NCI-H2227 treated with DMSO at 0.1 percent for 48 hours (cell line): ENCODE measurements at regions not wholly inside any gene's neighbourhood (a gene's known extent, or its start where the extent isn't known, plus 50 kb on each side); places are given as distances from the start of the nearest gene placed in this dataset.
A peak's percentile ranks its signal among the peaks of the same experiment; 100 is the strongest.

ENCODE experiments used
- DNase-seq: peaks from one replicate; lab custom pipeline; 2025; lab: John Stamatoyannopoulos, UW

DNA sequence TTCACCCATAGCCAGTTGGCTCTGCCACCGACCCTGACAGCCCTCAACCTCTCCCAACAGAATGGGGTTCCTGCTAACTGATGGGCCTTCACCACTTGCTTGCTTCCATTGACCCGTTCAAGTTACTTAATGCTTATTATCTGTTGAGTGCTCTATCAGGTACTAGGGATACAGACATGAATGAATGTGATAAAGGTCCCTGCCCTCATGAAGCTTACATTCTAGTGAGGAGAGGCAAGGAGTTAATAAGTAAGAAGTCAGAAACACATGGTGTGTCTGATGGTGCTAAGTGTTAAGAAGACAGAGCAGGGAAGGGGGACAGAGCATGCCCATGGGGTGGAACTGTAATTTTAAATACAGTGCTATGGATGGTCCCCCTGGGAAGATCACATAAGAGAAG lies 107.5 kb upstream of the JUN start:
- no peak for DNase-seq

DNA sequence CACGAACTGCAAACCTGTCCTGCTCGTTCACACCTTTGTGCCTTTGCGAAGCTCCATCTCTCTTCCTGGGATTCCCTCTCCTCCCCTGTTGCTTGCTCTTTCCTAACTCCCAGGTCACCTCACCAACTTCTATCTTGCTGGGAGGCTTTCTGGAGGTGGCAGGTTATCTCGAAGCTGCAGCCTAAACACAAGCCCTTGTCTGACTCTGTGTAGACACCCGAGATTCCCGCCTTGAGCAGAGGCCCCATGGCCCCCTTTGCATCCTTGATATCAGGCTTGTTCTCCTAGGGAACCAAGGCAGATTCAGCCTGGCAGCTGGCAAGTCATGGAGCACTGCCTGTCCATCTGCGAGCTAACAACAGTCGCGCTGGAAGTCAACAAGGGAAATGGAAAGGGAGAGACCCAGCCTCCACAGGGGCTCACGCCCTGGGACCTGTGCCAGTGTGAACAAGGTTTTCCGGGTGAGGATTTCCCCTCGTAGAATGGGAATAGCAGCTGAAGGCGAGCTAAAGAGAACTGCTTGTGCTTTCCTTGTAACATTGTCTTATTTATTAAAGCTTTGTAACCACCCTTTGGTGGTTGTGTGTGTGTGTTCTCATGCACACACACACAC lies 109.5 kb upstream of the JUN start:
- DNase-seq: no peak

DNA sequence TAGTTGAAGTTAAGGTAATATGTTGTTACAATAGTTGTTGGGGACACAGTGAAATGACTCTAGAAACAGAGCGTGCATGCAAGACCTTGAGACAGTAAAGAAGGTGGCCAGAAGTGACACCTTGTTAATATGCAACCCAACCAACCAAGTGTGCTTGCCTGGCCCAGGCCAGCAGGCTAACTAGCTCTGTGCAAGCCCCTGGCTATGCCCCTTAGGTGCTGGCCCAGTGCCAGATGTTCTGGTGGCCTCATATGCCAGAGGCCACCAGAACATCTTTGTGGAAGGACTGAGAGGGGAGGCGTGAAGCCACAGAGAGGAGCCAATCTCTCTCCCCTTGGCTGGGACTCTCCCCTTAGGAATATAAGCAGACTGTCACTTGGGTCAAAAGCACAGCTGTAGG lies 111.2 kb upstream of the JUN start:
- no peak for DNase-seq

DNA sequence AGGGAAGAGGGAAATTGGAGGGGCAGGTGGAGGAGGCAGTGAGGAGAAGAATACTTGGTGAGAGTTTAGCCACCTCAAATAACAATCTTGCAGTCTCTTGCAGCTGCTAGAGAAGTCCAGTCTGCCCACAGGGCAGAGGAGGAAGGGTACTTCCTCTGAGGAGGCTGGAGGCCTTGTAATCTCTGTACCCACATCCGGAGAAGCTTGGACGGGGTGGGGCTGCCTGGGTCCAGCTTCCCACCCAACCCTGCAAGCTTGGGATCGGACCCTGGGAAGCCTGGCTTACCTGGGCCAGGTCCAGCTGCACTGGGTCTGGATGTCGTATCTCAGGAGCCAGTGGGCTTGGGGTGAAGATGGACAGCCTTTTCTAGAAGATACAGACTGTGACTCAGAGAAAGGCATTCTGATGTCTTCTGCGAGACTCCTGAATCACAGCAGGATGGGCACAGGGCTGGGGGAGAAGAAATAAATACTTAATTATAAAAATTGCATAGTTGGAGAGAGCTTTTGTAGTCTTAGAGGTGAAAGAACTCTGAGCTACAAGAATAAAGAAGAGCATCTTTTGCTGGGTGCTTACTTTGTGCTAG lies 111.8 kb upstream of the JUN start:
- no peak for DNase-seq

DNA sequence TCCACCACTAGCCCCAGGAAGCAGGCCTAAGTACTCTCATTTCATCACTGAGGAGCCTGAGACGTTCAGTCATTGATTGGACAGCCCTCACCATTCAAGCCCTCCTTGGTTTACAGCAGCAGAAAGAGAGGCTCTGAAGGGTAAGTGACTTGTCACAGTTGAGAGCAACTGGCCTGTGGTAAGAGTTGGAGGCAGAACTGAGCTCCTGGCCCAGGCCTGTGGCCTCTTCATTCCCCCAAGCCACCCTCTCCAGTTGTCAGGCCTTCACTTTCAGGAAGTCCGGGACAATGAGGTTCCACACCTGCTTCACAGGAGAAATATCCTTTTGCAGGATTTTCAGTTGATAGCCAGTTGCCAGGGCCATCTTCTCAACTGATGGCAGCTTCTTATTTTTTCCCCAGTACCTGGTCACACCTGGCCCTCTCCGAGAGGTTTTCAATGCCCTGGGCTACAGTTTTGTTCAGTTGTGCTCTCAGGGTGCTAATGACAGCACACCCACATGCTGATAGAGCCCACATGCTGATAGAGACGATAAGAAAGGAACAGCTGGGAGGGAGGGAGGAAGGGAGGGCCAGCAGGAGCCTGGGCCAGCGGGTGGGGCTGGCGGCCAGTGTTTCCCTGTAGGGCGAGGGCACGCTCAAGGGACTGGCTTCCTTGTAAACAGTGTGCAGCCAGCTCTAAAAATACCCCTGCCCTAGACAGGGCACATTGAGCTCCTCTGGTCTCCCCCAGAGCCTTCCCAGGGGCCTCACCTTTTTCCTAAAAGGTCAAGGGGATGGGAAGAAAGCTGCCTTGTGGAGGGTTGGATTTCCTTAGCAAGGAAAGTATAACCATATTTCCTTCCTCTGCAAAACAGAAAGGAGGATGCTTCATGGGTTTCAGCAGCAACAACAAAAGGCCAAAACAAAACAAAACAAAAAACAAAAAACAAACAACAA lies 112.7 kb upstream of the JUN start:
- no peak for DNase-seq

DNA sequence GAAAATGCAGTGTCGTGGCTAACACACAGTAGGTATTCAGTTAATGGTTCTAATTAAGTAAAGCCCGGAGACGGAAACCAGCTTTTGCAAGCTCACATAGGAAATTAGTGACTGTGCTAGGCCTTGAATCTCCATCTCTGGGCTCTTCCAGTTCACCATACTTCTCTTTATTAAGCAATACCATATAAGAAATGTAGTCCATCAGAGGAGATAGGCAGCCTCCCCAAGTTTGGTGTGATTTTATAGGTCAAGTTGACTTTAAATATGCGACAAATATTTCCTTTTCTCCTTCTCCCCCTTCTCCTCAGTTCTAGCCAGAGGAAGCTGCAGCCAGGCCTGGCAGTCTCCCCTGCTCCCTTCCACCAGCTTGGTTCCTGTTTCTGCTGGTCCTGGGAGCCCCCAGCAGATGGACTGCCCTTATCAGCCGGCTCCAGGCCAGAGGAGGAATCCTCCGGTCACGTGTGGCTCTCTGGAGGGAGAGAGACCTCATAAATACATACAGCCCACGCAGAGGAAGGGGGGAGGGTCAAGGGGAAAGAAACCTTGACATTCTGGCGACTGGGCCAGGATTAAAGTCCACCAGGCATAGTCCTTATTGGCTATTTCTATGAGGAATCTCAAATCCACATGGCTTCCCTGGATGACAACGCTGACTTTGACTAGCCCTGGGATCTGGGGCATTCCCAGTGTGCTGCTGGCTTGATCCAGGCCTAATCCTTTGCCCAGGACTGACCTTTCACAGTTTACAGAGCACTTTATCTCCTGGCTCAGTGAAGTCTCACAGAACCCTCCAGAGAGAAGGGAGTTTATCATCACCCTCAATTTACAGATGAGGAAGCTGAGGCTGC lies 115.1 kb upstream of the JUN start:
- no peak for DNase-seq

DNA sequence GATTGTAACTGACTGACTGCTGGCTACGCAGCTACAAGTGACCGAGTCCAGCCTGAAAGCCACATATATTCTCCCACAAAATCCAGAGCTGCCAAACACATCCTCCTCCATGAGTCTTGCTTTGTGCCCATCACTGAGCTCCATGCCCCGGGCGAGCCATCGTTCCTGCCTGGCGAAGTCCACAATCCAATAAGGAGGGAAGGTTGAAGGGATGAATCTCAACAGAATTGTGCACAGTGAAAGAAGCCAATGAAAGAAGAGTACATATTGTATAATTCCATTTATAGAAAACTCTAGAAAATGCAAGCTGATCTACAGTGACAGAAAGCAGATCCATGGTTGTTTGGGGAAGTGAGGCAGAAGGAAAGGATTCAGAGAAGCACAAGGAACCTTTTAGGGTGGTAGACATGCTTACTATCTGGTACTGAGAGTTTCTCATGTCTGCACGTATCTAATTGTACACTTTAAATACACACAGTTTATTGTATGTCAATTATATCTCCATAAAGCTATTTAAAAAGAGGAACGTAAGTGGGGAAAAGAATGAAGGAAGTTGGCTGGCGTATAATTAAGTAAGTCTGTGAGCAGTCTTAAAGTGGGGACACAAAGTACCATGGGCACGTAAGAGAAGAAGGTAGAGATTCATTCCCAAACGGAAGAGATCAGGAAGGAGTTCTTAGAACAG lies 115.9 kb upstream of the JUN start:
- DNase-seq: no peak

DNA sequence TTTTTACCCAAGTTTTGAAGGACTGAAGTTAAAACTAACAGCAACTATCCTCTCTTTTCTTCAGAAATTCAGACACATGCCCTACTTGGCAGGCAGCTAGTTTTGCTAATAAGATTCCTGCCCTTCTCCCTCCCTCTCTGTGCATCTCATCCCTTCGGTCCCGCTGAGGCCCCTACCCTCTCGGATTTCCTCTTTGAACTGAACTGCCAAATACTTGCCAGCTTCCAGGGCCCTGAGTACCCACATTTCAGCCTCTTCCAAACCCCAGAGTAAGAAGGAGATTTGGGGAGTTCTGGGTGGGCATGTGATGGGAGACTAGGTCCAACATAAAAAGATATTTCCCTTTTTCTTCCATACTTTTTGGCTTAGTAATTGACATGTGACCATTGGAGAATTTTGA lies 116.5 kb upstream of the JUN start:
- DNase-seq: no peak

DNA sequence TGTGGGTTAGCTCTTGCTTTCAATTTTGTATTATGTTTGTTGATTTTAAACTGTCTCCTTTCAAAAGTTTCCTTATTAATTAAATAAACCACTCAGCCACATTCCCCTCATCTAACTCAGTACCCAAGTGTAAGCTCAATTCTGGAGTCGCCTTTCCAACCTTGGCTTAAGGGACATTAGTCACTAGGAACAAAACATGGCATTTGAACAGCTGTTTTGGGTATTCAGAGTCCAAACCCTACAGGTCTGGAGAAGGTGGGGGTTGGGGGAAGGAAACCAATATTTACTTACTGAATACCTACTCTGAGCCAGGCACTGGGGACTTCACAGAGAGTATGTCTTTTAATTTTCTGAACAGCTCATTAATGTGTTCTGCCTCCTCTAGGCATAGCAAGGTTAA lies 117.2 kb upstream of the JUN start:
- no peak for DNase-seq

DNA sequence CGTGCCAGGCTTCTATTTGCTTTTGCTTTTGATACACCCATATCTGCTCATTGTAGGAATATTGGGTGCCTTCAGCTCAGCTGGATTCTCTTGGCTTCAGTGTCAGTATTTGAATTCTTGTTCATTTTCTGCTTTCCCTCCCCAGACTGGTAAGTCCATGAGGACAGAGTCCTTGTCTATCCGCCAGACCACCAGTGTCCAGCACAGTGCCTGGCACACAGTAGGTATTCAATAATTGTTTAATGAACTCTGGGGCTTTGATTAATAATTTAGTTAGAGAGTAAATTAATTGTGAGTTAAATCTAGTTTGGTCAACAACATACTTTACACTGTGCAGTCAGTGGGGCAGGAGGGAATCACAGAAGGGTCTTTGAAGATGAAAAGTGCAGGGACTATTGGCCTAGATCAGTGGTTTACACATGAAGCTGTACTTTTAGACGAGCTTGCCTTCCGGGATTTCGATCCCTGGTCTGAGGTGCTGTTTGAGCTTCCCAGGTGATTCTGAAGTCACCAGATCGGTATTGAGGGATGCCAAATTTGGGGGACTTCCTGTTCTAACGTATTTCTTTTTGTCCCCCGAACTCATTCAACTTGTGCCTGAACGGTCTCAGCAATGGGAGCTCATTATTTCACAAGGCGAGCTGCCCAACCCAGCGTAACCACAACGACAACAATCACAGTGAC lies 119.1 kb upstream of the JUN start:
- DNase-seq: no peak

DNA sequence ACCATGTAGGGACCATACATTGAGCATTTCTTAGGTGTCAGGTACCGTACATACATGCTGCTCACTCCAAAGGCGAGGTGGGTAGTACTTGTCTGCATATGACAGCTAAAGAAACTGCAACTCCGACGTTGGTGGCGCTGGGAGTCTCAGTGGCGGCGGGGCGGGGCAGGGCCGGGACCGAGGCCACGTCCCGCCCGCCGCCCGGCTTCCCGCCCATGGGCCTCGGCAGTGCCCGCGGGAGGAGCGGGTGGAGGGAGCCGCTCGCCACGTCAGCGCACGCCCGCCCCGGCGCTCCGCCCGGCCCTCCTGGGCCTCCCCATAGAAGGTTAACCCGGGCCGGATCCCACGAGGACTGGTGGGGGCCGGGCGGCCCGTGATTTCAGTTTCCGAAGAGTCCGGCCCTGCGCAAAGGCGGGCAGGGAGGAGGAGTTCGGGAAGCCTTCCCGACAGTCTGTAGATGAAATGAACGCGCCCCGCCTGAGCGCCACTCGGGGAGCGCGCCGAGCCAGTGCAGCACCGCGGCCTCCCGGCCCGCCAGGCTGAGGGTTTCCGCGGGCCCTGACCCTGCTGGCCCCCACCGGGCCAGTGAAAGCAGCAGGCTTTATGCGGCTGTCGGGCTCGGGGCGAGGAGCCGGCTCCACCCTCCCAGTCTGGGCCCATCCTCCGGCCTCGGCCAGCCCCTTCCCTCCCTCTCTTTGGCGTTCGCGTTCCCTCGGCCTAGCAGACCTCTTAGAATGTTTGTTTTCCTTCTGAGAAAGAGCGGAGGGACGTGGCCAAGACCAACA lies 119.9 kb upstream of the JUN start:
- peak; percentile 66 for DNase-seq

DNA sequence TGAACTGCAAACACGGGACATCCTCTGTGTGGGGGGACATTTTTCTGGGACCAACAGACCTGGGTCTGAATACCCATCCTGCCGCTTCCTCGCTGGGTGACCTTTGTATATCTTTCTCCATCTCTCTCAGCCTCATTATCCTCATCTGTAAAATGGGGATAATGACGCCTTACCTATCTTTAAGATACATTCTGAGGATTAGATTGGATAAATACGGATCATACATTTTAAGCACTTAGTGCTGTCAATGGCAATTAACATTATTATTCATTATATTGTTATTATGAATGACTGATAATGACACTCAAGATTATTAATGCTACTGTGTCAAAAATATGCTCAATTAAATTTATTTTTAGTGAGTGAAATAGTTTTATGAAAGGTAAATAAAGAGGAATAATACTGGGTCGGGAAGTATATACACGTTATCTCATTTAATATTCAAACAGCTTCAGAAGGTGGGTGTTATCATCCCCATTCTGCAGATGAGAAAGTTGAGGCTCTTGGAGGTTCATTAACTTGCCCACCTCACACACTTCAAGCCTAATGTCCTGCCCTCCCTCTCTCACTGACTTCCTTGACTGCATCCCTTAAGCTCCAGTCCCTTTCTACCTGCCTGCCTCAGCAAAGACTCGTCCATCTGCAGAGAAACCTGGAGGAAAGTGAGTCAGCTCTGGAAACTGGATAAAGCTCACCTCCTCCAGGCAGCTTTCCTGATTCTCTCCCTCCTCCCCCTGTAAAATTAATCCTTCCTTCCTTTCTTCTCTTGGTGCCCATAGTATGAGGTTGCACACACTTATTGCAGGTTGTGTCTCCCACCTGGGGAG lies 120.7 kb upstream of the JUN start:
- no peak for DNase-seq

DNA sequence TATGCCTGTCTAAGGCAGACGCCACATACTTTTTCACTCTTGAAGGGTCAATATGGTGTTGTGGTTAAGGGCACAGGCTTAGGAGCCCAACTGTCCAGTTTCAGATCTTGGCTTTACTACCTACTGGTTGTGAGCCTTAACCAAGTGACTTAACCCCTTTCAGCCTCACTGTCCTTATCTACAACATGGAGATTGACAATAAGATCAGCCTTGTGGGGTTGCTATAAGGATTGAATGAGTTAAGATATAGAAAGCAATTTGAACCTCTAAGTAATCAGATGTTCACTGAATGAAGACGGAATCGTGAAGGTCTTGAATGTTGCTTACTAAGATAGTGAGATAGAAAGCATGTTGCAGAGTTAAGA lies 121.3 kb upstream of the JUN start:
- DNase-seq: no peak

DNA sequence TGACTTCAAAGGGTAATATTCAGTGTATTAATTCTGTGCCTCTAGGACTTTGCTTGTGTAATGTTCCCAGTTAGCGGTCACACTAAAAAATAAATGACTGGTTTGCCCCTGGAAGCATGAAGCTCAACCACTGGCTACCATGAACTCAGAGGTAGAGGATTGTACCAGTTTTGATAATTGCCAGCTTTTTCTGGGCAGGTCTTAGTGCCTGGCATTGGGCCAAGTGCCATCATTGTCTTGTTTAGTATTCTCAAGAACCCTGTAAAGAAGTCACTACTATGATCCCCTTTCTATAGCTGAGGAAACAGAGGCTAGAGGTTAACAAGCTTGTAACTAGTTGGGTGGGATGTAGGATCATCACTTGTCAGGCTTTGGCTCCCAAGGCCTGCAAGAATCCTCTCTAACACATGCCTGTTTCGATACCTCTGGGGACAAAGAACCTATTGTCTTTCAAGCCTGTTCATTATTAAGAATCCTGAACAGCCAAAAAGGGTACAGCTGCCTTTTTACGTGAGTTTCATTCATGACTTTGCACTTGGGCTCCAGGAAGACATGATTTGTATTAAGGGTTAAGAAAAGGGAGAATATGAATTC lies 121.9 kb upstream of the JUN start:
- peak; percentile 49 for DNase-seq

DNA sequence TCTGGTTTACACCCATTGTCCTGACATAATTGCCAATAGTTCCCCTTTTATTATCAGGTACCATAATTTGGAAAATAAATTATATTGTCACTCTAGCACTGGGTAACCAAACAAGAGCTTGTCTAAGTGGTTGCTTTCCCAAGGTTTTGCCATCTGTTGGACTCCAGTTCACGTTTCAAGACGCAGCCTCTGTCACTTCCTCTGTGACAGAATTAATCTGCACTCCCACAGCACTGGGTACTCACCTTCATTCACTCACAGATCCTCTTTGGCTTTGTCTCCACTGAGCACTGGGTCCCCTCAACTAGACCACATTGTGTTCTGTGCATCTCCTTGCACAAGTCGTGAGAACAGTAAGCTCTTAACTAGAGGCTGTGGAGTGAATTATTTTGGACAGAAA lies 123.6 kb upstream of the JUN start:
- no peak for DNase-seq

DNA sequence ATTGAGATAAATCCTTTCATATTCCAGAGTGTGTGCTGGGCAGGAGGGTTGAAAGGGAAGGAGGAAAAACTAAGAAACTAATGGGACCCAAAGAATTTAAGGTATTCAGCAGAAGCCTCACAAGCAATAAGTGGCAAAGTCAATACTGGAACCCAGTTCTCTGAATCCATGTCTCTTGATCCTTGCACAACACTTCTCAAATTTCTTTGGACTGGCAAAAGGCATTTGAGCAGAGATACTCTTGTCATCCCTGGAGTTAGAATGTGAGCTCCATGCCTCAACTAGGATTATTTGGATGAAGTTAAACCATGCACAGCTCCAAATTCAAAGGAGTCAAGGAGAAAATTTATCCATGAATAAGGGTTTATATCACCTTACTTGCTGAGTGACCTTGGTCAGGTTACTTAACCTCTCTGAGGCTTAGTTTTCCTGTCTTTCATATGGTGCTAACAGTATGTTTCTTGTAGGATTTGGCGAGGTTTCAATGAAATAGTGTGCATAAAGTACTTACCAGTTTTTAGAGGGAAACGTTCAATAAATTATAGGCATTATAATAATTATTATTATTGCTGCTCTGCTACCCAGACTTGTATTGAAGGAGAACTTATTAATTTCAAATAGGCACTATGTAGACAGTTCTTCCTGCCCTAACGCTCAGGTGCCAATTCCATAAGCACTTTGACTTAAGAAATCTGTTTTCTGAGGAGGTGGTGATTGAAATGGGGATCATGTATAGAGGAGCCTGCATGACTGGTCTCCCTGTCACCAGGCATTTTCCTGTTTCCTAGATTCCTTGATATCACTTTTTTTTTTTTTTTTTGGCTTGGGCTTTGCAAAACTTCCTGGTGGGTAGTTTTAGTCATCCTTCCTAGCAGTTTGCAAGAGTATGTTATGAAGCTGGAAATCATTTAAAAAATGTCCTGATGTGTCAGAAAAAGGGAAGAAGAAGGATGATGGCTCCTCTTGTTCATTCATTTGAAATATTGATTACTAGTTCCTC lies 125.0 kb upstream of the JUN start:
- no peak for DNase-seq

DNA sequence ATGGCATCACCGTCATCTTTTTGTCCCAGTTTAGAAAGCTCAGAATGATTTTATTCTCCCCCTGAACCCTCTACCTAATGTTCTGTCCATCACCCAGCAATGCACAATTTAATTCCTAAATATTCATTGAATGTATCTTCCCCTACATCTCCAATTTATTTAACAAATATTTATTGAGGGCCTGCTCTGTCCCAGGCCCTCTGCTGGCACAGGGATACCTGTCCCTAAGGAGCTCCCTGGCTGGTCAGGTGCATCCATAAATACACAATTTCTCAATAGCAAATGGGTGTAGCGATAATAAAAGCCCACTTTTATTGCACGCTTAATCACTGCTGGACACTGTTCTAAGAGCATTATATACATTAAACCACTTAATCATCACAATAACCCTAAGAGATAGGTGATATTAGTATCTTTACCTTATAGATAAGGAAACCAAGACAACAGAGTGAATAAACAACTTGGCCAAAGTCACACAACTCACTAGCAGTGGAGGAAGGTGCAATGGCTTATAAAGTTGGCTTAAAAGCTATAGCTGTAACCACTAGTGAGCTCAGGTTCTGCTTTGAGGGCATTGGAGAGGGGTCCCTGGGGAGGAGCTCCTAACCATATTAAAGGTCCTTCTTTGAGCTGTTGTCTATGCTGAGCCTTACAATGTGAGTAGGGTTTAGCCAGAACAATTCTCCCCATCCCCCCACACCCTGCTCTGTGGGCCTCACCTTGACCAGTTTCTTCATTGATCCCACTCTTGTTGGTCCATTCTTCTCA lies 126.3 kb upstream of the JUN start:
- DNase-seq: no peak
